HG02943 (cell line): ENCODE measurements at regions not wholly inside any gene's neighbourhood (a gene's known extent, or its start where the extent isn't known, plus 50 kb on each side); places are given as distances from the start of the nearest gene placed in this dataset.

ENCODE experiments used
- ATAC-seq: cut with Tn5 transposase; IDR thresholded peaks from one replicate; pipeline ENCODE4 v1.9.1; 2021; ENCODE audit warnings: mild to moderate bottlenecking, low read depth, moderate library complexity; ENCODE audit not compliant: unreplicated experiment

DNA sequence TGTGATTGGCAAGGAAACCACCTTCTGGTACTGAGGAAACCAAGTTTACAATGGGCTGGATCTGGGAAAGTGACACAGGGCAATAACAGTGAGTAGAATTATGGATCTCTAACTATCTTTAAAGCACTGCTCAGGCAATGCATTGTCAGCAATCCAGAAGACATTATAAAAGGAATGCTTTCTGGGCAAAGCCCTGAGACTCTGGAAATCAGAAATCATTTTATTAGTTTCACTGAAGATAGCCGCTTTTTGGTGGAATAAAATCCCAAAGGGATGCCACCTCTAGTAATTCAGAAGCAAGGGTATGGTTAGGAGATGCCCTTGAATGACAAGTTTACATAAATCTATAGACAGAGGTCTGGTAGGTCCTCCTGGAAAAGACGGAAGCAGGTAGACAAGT is 211.1 kb downstream of the DMRT2 start:
- ATAC-seq: no peak

DNA sequence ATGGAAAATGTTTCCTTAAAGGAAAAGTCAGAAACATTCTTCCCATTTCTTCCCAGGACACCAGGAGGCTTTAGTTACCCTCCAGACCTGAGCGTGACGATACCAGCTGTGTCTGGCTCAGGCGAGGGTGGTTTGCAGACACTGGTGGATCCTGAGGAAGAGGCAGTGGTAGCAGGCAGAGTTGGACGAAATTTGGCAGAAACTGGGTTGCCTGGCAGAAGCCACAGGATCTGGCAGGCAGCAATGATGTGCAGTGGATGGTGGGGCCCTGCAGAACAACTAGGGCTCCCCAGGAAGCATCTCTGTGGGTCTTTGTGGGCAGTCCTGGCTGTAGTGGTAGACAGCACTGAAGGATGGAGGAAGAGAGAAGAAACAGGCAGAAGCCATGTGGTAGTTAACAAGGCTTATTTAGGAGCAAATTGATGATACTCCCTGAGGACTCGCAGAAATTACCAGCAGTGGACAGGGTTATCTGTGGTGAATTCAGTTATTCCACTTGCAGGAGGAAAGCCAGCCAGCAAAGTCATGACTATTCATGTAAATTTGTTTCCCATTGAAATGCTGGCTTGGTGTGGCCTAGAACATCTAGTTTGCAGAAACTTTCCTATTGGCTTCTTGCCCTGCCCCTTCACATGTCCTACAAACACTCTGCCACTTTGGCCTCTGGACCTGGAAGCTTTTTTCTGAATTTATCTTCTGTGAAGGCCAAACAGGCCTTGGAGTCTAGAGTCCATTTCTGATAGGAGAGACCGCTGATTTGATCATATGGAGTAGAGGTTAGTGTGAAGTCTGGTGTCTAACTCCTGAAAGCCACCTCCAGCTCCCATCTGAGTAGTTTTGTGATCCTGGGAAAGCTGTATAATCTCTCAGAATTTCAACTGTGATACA is 212.0 kb downstream of the DMRT2 start:
- ATAC-seq: no peak

DNA sequence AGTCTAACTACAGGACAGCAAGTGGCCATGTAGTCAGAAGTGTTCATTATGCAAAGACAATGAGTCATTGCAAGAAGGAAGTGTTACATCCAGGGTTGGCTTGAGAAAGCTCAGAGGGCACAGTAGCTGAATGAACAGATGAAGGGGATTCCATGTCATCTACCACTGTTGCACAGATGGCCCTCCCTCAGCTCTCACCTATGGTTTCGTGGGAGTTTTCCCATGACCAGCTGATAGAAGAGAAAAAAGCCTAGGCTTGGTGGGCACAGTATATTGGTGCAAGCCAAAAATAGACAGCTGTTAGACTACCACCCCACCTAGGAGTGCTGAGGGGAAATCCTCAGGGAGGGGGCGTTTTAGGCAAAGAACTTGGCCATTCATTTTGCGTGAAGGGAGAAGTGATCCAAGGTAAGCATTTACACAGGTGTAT is 217.0 kb downstream of the DMRT2 start:
- ATAC-seq: peak; percentile 75

DNA sequence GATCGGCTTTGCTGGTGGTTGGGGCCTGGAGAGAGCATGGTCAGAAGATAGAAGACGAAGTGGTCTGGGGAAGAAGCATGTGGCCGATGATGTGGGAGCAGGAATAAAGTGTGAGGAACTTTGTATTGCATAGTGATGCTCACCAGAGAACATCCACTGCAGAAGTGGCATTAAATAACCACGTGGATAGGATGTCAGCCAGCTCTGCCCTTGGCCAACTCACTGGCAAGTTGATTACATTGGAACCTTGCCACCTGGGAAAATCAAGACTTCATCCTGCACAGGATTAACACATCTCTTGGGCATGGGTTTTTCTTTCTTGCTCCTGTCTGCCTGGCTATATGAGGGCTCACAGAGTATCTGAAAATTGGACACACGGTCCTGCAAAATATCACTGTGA is 217.4 kb downstream of the DMRT2 start:
- ATAC-seq: no peak

DNA sequence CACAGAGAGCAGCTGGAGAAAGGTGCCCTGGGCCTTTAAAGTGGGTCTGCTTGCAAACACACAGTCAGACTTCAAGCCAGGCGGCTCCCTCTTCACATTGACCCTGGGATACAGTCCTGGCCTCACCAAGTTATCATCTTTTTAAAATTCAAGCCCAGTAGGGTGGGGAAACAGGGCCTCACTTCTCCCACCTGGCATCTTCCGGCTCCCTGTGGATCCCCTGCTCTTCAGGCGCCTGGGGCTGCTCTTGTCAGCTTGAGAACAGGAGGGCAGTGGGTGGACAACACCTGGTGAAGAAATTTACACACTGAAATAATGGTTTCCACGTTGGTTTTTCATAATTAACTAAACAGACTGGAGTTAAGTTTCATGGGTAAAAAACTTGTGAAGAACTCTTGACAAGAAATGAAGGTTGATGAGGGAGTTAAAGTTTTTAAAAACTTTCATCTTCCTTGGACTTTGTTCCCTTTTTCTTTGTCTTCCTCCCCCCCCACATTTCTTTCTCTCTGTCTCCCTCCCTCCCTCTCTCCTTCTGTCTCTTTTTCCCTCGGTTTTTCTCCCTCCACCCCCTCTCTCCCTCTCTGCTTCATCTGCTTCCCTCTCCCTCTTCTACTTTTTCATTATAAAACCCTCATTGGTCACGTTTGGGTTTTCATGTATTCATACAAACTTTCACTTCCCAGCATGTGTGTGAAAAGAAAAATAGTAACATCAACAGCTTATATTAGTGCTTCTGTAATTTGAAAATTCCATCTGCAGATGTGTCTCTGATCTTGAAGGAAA is 219.6 kb downstream of the DMRT2 start:
- ATAC-seq: no peak

DNA sequence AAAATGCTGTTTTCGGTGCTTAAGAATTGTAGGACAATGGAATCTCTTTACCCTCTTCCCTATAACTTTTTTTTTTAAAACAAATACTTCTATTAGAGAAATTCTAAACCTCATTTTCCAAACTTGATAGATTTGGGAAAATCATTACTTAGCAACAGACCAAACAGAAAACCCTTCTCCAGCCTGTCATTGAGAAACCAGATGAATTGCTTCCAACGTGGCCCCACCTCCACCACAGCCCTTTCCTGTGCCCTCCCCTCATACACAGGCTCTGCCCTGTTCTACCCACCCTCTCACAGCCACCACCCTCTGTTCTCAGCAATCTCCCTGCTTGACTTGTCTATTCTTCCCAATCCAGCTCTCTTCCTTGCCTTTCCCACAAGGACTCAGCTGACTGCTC is 221.2 kb downstream of the DMRT2 start:
- ATAC-seq: no peak

DNA sequence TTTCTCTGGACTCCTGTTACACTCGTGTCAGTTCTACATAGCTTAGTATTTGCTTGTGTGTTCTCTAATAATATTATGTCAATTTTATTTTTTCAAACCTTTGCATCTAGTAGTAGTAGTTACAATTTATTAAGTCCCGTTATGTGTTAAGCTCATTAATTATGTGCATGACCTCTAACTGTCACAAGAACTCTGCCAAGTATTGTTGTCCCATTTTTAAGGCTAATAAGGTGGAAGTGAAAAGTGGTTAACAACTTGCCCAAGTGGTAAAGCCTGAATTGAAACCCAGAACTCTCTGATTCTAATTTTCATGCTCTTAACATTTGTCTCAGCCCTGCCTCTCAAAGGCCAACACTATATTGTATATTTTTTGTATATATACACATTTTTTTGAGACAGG is 221.6 kb downstream of the DMRT2 start:
- ATAC-seq: no peak

DNA sequence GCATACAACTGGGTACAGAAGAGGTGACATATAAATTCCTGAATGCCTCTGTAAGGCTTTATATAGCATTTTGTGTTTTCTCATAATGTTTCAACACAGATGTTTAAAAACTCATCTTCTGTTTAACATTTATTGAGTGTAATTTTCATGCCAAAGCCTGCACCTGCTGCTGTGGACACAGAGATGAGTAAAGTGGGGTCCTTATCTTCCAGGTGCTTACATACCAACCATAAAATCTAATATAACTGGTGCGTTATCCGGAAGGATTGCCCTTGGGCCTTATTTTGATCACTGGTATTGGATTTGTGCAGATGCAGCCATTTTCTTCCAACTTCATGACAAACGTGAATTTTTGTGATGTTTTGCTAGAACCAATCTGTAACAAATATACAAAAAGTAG is 222.3 kb downstream of the DMRT2 start:
- ATAC-seq: no peak

DNA sequence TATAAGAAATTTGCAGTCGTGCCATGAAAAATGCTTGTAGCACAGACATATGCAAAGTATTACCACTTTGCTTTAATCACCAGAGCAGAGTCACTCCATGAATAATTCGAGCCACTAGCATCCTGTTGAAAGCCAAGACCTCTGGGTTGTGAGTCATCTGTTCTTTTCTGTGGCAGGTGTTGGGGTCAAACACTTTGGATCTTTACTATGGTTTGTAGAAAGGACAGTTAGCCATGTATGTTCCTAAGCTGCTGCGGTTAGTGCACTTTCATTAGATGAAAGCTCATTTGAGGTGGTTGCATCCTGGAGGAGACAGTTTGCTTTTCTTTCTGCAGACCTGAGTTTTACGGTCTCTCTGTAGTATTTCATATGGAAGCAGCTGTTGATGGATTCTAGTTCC is 223.7 kb downstream of the DMRT2 start:
- ATAC-seq: no peak

DNA sequence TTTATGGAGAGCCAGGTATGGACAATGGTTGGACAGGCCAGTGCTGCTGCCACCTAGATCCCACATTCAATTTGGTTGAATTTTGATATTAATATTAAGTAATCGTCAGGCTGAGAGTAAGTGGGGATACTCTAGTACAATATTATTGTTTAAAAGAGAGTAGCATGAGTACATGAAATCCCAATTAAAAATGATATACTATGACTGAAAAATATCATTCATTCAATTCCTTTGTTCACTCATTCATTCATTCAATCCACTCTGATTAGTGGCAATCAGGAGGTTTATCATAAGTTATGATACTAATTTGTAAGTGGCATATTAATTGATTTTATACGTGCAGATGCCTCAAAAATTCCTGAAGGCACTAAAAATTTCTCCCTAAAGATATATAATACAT is 224.2 kb downstream of the DMRT2 start:
- no peak for ATAC-seq

DNA sequence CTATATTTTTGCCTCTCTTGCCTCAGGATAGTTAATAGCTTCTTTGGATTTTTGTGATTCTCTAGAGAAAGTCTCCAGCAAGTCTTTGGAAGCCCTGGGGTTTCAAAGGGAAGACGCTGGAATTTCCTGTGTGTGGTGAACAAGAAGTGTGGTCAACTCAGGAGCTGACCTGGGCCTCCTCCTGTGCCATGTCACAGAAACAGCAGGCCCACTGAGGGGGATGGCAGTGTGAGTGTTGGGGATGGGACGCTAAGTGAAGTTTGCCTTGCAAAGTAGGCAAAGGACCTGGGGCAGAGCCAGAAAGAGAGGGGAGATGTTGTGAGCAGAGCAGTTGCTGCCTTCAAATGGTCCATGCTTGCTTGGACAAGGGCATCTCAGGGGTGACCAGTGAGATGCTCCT is 226.3 kb downstream of the DMRT2 start:
- ATAC-seq: no peak

DNA sequence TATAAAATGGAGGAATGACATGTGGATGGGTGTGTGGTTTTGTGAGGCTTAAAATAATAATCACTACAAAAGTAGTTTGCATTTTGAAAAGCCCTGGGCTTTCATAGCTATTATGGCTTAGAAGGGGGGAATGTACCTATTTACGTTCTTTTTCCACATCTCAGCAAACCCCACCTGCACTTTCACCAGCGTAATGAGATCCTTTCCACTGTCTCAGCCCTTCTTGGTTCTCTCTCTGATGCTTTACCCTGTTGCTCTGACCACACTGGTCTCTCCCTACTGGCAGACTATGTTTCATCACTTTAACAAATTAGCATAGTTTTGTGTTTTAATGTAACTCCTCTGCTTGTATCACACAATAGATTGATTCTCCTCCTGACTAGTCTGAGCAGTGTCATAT is 234.6 kb downstream of the DMRT2 start:
- ATAC-seq: no peak

DNA sequence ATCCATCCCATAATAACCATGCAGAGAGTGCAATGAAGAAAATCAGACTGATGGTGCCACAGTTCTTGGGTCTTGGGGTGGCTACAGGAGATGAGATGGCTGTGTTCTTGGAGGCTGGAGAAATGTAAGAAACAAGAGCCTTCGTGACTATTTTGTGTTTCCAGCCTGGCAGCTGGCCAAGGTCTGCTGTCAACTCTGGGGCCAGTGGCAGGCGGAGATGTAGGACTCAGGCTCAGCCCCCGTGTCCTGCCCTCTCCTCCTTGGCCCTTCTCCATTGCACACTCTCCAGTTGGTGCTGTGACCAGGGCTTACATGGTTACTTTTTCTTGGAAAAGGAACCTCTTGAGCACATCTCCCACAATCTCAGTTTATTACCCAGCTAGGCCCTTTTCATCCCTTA is 235.4 kb downstream of the DMRT2 start:
- ATAC-seq: no peak

DNA sequence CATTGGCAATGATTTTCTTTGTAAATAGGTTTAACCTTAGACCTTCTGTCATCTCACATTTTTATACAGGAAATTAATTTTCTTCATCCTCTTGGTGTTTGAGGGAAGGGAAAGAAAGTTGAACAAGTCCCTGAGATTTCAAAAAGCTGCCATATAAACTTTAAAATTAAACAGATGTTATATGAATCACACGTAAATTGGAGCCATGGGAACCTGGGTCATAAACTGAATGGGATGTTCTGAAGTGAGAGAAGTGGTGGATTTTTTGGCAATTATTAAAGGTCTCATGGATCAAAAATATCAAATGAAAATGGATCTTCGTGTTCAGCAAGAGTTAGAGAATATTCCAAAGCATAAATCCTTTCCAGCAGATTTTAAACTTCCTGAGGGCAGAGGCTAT is 242.2 kb downstream of the DMRT2 start:
- no peak for ATAC-seq

DNA sequence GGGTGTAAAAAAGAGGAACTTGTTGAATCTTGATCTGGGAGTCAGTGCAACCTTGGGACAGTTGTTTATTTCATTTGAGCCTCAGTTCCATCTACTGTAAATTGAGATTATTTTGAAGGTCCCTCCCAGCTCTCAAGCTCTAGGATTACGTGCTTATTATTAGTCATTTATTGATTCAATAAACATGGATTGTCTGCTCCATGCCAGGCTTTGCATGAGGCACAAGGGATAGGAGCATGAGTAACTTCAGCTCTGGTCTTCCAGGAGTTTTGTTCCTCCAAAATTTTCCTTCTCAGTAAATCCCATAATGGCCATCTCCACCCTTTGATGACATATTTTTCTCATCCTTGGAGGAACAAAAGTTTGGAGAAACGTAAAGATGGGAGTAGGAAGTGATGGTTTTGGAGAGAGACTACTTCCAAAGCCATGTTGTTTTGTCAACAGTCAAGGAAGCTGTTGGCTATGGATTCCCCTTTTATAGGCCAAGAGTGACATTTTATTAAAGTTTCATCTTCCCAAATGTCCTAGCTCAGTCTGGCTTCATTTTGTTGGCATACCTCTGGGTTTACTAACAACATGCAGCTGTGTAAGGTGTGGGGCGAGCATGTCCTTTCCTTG is 244.6 kb downstream of the DMRT2 start:
- no peak for ATAC-seq

DNA sequence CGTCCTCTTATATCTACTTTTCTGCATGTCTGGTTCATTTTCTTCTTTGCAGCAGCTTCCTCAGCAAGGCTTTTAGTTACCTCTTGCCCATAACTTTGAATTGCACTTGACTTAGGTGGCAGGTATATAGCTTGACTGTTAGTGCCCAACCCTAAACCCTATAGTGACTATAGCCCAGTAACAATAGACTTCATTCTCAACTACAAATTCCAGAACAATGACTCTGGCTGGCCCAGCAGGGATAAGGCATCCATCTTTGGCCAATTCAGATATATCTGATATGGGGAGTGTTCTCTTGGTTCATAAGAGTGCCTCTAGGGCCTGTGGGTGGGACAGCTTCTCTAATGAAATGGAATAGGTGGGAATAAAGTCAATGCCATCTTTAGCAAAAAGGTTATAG is 246.2 kb downstream of the DMRT2 start:
- ATAC-seq: no peak

DNA sequence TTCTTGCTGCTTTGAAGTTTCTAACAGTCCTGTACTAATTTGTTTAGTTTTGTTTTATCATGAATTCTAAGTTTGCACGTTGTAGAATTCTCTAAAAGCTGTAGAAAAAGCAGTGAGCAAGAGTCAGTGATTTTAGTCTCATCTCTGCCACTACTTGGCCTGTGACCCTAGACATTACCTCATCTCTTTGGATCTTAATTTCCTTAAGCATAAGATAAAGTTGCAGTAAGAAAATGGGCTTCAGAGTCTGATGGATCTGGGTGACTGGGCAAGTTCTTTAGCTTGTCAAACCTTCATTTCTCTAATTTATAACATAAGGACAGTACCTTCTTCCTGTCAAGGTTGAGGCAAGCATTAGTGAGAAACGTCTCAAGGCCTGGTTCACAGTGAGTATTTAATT is 247.9 kb downstream of the DMRT2 start:
- ATAC-seq: no peak

DNA sequence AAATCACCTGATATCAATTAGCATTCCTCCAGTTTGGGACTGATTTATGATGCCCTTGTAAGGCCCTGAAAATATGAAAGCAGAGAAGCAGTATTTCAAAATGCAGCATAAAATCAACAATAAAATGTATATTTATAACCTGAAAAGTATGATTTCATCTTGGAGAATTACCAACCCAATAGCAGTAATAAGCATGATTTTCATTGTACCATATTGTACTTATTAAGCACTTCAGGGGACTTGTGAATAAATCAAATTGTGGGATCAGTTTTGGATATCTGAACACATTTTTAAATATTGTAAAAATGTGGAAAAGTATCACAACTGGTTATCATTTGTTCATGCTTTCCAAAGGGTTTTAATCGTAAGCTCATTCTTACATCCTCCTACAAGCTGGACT is 250.8 kb downstream of the DMRT2 start:
- ATAC-seq: no peak

DNA sequence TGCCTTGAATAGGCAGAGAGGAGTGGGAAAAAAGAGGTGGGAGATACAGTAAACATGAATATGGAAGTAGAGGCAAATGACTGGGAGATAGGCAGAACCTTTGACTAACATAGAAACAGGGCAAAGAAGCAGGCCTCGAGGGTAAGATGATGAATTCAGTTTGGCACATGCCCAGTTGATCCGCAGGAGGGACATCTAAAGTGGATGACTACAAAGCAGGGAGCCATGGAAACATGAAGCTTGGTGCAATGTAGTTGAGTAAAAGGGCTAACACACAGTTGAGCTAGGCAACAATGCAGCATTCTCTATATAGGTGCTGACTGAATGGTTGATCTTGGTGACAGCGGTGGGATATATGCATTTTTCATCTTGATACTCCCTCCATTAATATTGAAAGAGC is 253.8 kb downstream of the DMRT2 start:
- no peak for ATAC-seq

DNA sequence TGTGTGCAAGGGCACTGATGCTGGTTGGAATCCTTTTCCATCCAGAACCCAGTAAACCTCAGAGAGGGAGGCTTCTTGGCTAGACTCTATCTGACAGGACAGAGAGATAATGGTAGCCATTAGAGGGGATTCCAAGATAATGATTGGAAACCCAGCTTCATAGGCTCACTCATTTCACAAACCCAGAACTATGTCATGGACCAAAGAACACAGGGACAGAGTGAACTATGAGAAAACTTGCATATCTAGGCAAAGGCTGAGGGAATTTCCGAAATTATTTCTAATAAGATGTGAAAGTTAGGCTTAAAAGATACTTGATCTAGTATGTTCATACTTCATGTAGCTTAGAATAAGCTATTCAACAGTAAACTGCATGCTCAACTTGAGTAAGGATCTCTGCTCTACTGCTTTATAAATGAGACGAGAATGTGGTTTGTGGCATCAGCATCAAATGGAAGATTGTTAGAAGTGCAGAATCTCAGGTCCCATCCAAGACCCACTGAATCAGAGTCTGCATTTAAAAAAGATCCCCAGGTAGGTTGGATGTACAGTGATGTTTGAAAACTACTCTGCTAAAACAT is 261.4 kb downstream of the DMRT2 start:
- ATAC-seq: no peak

DNA sequence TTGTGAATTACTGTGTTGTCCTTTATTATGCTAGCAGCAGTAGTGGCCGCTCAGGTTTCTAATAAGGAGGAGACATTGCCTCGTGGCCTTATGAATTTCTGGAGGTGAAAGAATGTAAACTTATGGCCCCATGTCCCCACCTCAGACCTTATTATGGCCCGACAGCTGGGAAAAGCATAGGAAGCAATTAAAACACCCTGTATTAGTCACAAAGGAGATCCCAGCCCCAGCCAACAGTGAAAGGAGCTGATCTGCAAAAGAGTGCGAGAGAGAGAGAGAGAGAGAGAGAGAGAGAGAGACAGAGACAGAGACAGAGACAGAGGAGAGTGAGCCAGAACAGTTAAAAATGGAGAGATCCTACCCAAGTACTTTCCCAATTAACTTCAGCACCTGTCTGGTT is 269.3 kb downstream of the DMRT2 start:
- ATAC-seq: no peak
